ENCODE measurements at regions not wholly inside any gene's neighbourhood (a gene's known extent, or its start where the extent isn't known, plus 50 kb on each side); places are given as distances from the start of the nearest gene placed in this dataset.

- DNase-seq, result no peak
These were observed 78.8 kb upstream of the CCDC85A start for GRCh38 chr2:56104962-56105361.

- no peak for DNase-seq
These were observed 76.1 kb upstream of the CCDC85A start for GRCh38 chr2:56107502-56108220.

- no peak for DNase-seq
These were observed 75.0 kb upstream of the CCDC85A start for GRCh38 chr2:56108806-56109205.

DNA sequence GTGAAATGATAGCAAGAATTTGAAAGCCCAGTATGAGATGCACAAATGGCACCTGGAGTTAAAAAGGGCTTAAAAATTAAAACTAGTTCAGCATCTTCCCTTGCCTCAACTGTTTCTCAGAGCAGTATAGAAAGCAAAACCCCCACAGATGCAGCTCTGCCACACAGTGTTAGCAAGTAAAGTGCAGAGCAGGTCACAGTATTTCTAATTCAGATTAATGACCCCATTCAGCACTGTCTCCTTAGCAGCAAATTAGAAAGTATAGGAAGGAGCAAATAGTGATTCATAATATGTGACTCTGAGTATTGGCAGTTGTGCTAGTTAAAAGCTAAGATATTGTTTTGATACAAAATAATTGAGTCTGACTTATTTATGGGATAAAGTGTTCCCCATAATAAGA is 73.8 kb upstream of the CCDC85A start:
- DNase-seq, result no peak

DNA sequence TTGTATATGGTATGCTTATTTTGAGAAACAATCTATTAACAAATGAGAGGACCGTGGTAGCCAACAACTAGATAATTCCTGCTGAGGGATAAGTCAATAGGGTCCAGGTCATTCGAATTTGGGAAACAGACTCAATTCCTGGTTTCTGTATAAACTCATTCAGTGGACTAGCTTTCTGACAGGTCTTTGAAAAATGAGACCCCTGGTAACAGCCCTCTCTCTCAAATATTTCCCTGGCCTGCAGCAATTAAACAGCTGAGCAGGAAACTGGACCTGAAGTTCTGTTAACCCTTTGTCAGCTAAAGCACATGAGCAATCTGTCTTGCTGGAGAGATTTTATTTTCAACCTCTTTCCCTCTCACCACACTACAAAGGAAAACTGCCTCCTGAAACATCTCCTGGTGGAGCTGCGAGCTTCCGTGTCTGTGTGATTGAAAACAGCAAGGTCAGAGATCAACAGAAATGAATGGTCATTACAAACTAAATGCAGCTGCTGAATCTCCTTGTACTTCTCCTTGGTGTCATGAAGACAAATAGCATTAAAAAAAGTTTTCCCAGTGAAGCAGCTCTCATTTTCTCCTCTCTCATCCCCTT is 70.3 kb upstream of the CCDC85A start:
- no peak for DNase-seq

GRCh38 chr2:56117764-56118163 is 66.0 kb upstream of the CCDC85A start:
- DNase-seq, result no peak

DNA sequence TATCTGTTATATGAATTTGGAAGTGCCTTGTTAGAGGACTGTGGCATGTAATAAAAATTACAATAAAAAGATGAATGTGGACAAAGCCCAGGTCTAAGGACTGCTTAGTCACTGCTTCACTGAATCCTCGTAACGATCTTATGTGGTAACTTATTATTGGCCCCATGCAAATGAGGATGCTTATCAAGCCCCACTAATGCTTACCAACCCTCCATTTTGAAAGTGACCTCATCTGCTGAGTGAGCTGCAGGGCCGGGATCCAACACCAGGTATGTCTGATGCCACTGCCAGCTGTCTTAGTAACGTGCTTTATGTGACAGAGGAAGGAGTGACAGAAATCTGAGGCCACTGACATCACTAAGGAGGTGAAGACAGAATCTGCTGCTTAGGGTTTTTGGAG is 65.3 kb upstream of the CCDC85A start:
- no peak for DNase-seq

- DNase-seq, result no peak
These were observed 61.8 kb upstream of the CCDC85A start for GRCh38 chr2:56121995-56122394.

GRCh38 chr2:56123538-56123937 is 60.3 kb upstream of the CCDC85A start:
- no peak for DNase-seq

GRCh38 chr2:56127010-56127409 is 56.8 kb upstream of the CCDC85A start:
- DNase-seq, result no peak

DNA sequence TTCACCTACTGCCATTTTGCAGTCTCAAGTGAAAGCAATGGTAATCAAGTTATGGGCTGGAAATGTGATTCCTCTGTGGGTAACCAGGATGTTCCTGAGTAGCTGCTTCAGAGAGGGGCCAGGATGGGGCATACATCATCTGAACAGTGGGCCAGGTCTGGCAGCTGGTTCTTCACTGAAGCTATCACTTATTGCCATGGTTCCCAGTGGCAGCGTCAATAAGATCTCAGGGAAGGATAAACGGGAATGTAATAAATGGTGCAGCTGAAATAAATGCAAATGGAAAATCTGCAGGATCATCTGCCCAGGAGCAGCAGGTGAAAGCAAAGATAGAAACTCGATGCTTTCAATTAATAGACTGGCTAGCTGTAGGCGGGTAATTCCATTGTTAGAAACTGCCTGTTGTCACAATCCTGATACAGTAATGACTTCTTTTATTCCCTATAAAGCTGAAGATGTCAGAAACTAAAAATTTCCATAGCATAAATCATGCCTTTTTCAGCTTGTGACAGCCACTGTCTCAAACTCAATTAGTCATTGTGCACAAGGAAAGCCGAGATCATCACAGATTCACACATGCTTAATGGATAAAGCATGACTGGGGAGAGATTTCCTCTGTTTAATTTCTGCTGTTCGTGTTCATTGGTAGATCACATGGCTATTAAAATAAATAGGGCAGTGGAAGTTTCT is 56.2 kb upstream of the CCDC85A start:
- DNase-seq, result no peak

DNA sequence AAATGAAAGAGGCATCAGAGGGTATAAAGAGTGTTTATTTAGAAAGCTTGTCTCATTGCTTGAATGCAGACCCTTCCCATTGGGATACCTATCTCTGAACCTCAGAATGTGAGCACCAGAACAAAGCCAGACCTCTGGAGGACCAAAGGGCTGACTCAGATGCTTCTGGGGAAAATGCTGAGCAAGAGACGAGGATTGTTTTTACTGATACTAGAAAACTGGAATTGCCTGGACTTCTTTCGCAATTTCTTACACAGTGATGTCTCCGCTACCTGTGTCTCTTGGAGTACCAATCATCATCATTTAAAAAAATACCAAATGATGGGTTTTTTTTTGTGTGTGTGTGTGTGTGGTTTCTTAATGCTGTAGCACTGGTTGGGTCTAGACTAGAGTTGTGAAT is 55.6 kb upstream of the CCDC85A start:
- DNase-seq, result no peak

- no peak for DNase-seq
These were observed 53.2 kb upstream of the CCDC85A start for GRCh38 chr2:56130463-56131070.

GRCh38 chr2:56132138-56132537 is 51.7 kb upstream of the CCDC85A start:
- peak; percentile 7 for DNase-seq

GRCh38 chr2:56133441-56133840 is 50.3 kb upstream of the CCDC85A start:
- no peak for DNase-seq

- no peak for DNase-seq
These were observed 49.7 kb upstream of the CCDC85A start for GRCh38 chr2:56133931-56134629.
